VCaP (cell line): ENCODE measurements at regions not wholly inside any gene's neighbourhood (a gene's known extent, or its start where the extent isn't known, plus 50 kb on each side); places are given as distances from the start of the nearest gene placed in this dataset.

Experiments used
- H3K27ac ChIP-seq: fragments of 450-650 bp; 2 replicates; pipeline ENCODE4 v1.5.1; 2017
- TF ChIP-seq, protein P1 (sequence below): fragments of 450-650 bp; conservative IDR thresholded peaks from 2 replicates; pipeline ENCODE4 v1.5.1; 2017; ENCODE audit warnings: mild to moderate bottlenecking, moderate library complexity

DNA sequence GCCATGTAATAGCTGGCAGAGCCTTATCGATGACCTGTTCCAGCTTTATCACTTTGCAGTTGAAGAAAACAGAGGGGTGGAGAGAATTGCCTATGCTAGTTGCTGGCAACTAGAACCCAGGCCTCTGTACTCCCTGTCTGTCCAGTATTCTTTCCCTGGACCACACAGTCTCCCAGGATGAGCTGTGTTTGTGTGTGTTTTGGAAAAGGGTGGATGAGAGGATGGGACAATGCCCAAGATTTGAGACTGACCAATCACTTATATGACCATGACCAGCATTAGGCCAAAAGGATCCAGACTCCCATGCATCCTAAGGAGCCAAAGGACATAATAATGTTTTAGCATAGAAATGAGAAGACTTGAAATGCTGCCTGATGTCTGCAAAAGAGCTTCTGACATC is 102.6 kb downstream of the CD200R1L start:
- H3K27ac ChIP-seq = no peak overlapping the region
- TF ChIP-seq, protein P1, sequence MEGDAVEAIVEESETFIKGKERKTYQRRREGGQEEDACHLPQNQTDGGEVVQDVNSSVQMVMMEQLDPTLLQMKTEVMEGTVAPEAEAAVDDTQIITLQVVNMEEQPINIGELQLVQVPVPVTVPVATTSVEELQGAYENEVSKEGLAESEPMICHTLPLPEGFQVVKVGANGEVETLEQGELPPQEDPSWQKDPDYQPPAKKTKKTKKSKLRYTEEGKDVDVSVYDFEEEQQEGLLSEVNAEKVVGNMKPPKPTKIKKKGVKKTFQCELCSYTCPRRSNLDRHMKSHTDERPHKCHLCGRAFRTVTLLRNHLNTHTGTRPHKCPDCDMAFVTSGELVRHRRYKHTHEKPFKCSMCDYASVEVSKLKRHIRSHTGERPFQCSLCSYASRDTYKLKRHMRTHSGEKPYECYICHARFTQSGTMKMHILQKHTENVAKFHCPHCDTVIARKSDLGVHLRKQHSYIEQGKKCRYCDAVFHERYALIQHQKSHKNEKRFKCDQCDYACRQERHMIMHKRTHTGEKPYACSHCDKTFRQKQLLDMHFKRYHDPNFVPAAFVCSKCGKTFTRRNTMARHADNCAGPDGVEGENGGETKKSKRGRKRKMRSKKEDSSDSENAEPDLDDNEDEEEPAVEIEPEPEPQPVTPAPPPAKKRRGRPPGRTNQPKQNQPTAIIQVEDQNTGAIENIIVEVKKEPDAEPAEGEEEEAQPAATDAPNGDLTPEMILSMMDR = no peak

DNA sequence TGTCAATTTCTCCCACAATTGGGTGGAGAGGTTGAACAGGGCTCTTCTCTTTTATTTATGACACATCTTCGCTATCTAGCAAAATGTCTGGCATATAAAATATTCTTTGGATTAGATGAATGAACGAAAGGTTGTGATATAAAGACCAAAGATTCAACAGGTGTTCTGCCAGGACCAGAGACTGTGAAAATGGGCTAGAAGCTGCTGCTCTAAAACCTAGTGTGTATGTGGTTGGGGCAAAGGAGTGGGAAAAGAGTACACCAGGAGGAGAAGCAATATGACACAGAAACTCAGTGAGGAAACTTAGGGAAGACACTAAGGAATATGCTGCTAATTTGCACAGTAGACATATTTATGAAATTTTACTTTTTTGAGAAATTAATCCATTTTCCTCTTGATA is 102.0 kb upstream of the CCDC80 start:
- TF ChIP-seq, protein P1 = no peak
- no peak overlapping the region for H3K27ac ChIP-seq

DNA sequence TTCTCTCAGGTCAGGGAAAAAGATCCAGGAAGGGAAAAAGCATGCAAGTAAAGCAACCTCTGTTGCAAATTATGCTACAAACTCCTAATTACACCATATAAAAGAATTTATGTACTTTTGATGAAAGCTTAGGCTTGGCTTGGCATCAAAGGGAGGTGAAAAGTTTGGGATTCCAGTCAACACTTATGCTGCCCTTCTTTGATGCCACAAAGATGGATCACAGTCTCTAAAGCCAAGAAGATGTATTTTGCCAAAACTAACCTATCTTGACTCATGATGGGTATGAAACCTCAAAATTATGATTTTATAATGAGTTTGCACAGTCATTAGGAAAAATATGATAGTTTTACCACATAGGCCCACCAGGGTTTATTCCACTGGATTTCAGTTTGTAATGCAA is 101.0 kb upstream of the CCDC80 start:
- no peak overlapping the region for H3K27ac ChIP-seq
- TF ChIP-seq, protein P1 = no peak

DNA sequence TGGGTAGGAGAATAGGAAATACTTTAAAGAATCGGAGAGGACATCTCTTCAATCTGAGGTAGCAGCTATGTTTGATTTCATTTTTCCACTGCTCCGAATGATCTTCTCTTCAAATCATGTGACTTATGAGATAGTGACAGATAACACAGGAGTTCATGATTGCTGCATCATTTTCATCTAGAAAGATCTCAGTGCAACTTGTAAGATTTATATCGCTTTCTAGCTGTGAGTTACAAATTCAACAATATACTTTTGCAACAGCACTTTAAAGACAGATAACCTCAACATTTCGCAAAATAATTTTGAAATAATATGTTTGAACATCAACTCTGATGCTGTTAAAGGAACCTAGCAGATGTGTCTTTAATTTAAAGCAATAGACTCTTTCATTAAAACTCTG is 99.9 kb upstream of the CCDC80 start:
- TF ChIP-seq, protein P1 = no peak
- H3K27ac ChIP-seq = no peak overlapping the region

DNA sequence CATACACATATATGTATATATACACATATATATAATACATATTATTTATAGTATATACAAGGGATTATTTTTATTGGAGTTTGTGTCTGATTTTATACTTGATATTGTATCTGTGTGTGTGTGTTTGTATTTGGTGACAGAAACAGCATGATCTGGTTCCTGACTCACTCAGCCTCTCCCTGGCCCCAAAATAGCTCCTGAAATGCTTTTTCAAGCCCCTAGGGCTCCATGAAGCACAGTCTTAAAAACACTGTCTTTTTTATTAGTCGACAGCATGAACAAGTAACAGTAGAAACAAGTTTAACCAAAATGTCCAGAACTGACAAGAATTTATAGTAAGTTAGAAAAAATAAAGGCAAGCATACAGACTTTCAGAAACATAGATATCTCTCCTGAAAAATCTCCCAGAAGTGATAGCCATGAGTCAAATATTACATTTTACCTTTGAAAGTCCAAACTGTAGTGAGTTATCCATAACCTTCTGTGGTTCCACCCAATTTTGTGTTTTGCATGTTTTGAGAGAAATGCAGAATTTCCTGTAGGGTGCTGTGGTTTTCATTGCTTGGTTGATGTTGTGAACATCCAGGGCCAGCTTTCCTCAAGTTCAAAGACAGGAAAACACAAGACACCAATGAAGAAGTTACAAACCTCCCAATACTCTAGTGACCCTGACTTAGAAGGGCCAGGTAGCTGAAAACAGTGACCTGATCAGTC is 98.5 kb upstream of the CCDC80 start:
- TF ChIP-seq, protein P1 = no peak
- no peak overlapping the region for H3K27ac ChIP-seq

DNA sequence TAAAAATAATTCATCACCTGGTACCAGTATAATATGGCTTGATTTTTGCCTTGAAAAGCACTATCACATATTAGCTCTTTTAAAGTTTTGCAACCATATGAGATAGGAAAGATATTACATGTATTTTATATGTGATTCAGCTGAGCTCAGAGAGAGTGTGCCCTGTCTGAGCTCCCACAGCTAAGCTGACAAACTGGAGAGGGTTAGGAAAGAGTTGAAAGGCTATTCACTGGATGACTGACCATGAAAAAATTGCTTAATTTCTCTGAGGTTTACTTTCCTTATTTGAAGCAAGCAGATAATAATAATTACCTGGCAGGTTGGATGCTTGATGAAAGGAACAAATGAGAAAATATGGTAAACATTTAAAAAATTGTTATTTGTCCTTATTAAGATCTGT is 97.4 kb upstream of the CCDC80 start:
- no peak overlapping the region for H3K27ac ChIP-seq
- TF ChIP-seq, protein P1 = no peak

DNA sequence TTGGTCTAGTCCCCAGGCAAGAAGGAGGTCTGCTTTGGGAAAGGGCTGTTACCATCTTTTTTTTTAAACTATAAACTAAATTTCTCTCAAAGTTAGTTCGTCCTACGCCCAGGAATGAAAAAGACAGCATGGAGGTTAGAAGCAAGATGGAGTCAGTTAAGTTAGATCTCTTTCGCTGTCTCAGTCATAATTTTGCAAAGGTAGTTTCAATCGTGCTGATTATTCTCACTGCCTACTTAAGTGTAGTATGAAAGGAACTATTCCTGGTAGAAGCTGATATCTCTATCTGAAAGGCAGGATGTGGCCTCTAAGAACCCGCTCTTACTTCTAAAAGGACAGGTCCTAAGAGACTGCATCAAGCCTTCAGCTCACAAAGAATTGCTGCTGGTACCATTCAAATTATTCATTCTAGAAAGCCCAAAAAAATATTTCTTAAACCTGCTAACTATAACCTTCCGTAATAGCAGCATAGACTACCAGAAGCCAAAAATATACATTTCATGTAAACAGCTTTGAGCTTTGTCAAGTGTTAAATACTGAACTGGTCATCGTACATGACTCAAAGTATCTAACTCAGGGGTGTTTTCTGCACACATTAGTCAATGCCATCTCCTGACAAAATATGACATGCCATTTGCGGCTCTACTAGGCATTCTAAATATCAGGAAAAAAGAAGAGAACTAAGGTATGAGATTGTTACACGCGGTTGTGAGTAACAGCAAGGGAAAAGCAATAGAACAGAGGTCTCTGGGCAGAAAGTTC is 96.0 kb upstream of the CCDC80 start:
- no peak overlapping the region for H3K27ac ChIP-seq
- TF ChIP-seq, protein P1 = no peak
